Breast epithelium (tissue), 4 donors: ENCODE measurements at regions not wholly inside any gene's neighbourhood (a gene's known extent, or its start where the extent isn't known, plus 50 kb on each side); places are given as distances from the start of the nearest gene placed in this dataset.
"Not testable (repeated sequence)": the region's sequence is repeated elsewhere in the genome, so short reads cannot be mapped to it uniquely, and the experiment has no call there.

Source experiments
- DNase-seq, 2 donors: peaks; one replicate each; pipeline ENCODE4 v3.0.0-alpha.2; 2019; ENCODE audit warnings: low spot score in 2 of 2
- H3K27ac ChIP-seq, 2 donors: fragments of 200-600 bp; sonication (generic) in 1 of 2; one replicate each; pipeline ENCODE4 v1.5.1; 2016 to 2019; ENCODE audit warnings: mild to moderate bottlenecking in 1 of 2
- H3K27me3 ChIP-seq, 2 donors: fragments of 200-600 bp; sonication (generic) in 1 of 2; one replicate each; pipeline versions ENCODE4 v1.5.1 to v1.6.0; 2017 to 2019; ENCODE audit warnings: control low read depth in 1 of 2, mild to moderate bottlenecking in 1 of 2
- H3K36me3 ChIP-seq: fragments of 200-600 bp; one replicate; pipeline ENCODE4 v1.5.1; 2019
- H3K4me1 ChIP-seq, 2 donors: fragments of 200-600 bp; sonication (generic); one replicate each; pipeline ENCODE4 v1.5.1; 2016 to 2019; ENCODE audit warnings: control low read depth in 1 of 2
- H3K4me3 ChIP-seq, 3 donors: fragments of 200-600 bp; sonication (generic); 1 replicate in 2 of 3; 2 replicates in 1 of 3; pipeline ENCODE4 v1.5.1; 2016 to 2019; ENCODE audit warnings: mild to moderate bottlenecking in 3 of 3, moderate library complexity in 2 of 3
- H3K9me3 ChIP-seq, 2 donors: fragments of 200-600 bp; sonication (generic) in 1 of 2; one replicate each; pipeline ENCODE4 v1.5.1; 2016 to 2019; ENCODE audit warnings: control low read depth in 1 of 2
- POLR2A ChIP-seq: fragments of 450-650 bp; IDR thresholded peaks from one replicate; pipeline ENCODE4 v1.6.1; 2016; ENCODE audit warnings: antibody characterized with exemption, mild to moderate bottlenecking, moderate library complexity
- POLR2AphosphoS5 ChIP-seq, 3 donors: sonication (generic); formaldehyde crosslinking; IDR thresholded peaks; one replicate each; pipeline ENCODE4 v1.6.1; 2017; ENCODE audit warnings: antibody characterized with exemption in 3 of 3
- intact Hi-C: fragments of 100-400 bp; cut with DNase I; formaldehyde crosslinking; loops from one replicate; pipeline ENCODE4 v1.15.1; 2023; ENCODE audit warnings: low total_unique reads
- TF ChIP-seq, protein P1 (sequence below), 3 donors: fragments of 450-650 bp; IDR thresholded peaks; one replicate each; pipeline ENCODE4 v1.5.1; 2016 to 2017; ENCODE audit warnings: antibody characterized with exemption in 3 of 3, mild to moderate bottlenecking in 3 of 3, moderate library complexity in 3 of 3

DNA sequence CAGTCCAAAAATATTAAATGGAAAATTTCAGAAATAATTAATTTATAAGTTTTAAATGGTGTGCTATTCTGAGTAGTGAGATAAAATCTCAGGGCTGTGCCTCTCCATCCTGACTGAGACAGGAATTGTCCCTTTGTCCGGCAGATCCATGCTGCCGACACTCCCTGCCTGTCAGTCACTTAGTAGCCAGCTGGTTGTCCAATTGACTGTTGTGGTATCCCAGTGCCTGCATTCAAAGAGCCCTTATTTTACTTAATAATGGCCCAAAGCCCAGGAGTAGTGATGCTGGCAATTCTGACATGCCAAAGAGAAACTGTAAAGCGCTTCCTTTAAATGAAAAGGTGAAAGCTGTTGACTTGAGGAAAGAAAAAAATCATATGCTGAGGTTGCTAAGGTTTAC lies 157.5 kb downstream of the ENC1 start:
- TF ChIP-seq, protein P1, sequence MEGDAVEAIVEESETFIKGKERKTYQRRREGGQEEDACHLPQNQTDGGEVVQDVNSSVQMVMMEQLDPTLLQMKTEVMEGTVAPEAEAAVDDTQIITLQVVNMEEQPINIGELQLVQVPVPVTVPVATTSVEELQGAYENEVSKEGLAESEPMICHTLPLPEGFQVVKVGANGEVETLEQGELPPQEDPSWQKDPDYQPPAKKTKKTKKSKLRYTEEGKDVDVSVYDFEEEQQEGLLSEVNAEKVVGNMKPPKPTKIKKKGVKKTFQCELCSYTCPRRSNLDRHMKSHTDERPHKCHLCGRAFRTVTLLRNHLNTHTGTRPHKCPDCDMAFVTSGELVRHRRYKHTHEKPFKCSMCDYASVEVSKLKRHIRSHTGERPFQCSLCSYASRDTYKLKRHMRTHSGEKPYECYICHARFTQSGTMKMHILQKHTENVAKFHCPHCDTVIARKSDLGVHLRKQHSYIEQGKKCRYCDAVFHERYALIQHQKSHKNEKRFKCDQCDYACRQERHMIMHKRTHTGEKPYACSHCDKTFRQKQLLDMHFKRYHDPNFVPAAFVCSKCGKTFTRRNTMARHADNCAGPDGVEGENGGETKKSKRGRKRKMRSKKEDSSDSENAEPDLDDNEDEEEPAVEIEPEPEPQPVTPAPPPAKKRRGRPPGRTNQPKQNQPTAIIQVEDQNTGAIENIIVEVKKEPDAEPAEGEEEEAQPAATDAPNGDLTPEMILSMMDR (IDR thresholded peaks at IDR 0.05): no peak
- TF ChIP-seq POLR2AphosphoS5 (IDR thresholded peaks at IDR 0.05): no peak
- TF ChIP-seq POLR2A: no peak
- DNase-seq: no peak
- Histone ChIP-seq H3K36me3 (no peaks in the 10 kb centered on the region), H3K4me3 (no peak overlapping the region), H3K27ac (no peak overlapping the region), H3K4me1 (no peaks in the 10 kb centered on the region), H3K27me3 (no peaks in the 10 kb centered on the region), H3K9me3 (no peaks in the 10 kb centered on the region)
- intact Hi-C loops: no loop called here

DNA sequence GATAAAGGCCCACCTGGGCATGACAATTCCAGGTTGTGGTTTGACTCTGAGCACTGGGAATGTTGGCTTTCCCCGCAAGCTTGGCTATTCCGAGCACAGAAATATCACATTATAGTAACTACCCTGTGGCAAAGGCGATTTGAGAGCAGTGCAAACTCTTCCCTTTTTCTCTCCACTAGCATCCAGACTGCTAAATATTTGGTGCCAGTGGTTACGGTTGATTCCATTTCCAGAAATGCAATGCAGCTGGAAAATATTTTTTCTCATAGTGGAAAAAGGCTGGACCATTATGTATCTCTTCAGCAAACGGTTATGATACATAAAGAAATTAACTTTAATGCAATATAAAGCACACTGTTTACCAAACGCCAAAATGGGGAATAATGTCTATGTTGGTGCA lies 158.0 kb downstream of the ENC1 start:
- no peak overlapping the region for H3K27ac ChIP-seq
- no peaks in the 10 kb centered on the region for H3K36me3 ChIP-seq
- no peaks in the 10 kb centered on the region for H3K27me3 ChIP-seq
- no peak overlapping the region for H3K4me3 ChIP-seq
- no peak for TF ChIP-seq POLR2A
- no peak for TF ChIP-seq POLR2AphosphoS5 (IDR thresholded peaks at IDR 0.05)
- TF ChIP-seq, protein P1 (IDR thresholded peaks at IDR 0.05): no peak
- no peaks in the 10 kb centered on the region for H3K9me3 ChIP-seq
- intact Hi-C loops: no loop called here
- DNase-seq: no peak
- no peaks in the 10 kb centered on the region for H3K4me1 ChIP-seq

DNA sequence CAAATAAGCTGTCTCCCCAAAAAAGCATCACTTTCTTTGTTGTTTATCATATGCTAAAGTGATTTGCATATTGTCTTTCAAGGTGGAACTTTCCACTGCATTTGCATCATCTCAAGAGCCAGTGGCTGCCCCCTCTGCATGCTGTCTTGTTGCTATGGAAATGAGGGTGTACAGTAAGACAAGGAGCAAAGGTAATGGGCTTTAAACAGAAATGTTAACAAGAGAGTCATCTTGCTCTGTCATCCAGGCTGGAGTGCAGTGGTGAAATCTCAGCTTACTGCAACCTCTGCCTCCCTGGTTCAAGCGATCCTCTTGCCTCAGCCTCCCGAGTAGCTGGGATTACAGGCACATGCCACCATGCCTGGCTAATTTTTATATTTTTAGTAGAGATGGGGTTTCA lies 159.2 kb downstream of the ENC1 start:
- H3K4me1 ChIP-seq, H3K27ac ChIP-seq, DNase-seq, H3K4me3 ChIP-seq, H3K27me3 ChIP-seq, H3K9me3 ChIP-seq, H3K36me3 ChIP-seq, intact Hi-C loops: not testable (repeated sequence)

DNA sequence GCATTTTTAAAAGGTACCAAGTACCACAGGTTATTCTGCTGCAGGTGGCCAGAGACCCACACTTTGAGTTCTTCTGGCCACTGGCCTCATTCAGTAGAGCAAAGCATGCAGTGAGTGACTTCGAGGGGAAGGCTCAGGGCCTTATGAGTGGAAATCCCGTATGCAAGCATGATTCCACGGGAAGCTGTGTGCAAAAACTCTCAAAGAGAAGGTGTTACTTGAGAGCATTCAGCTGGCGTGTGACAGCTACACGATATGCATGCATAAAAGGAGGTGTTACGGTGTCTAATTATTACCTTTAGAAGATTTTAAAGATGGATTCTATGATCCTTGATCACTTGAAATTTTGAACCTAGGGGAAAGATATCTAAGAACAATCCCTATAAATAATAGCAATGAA lies 160.3 kb downstream of the ENC1 start:
- Histone ChIP-seq H3K4me3 (no peak overlapping the region), H3K36me3 (no peaks in the 10 kb centered on the region), H3K27me3 (no peaks in the 10 kb centered on the region), H3K9me3 (no peaks in the 10 kb centered on the region), H3K4me1 (no peaks in the 10 kb centered on the region), H3K27ac (no peak overlapping the region)
- intact Hi-C loops: no loop called here
- no peak for DNase-seq
- TF ChIP-seq POLR2A (no peak), POLR2AphosphoS5 (IDR thresholded peaks at IDR 0.05) (no peak)
- TF ChIP-seq, protein P1 (IDR thresholded peaks at IDR 0.05): no peak

GRCh38 chr5:74478328-74478727 lies 162.2 kb downstream of the ENC1 start:
- H3K9me3 ChIP-seq: no peaks in the 10 kb centered on the region
- H3K27me3 ChIP-seq: no peaks in the 10 kb centered on the region
- intact Hi-C loops: loop anchor here (2.0 kb wide), 1 partner anchor 30 kb away; no protein-coding TSS in a partner anchor
- H3K4me1 ChIP-seq: no peaks in the 10 kb centered on the region
- H3K36me3 ChIP-seq: no peaks in the 10 kb centered on the region
- no peak overlapping the region for H3K4me3 ChIP-seq
- no peak for DNase-seq
- H3K27ac ChIP-seq: no peak overlapping the region
- TF ChIP-seq POLR2AphosphoS5 (IDR thresholded peaks at IDR 0.05): no peak
- TF ChIP-seq, protein P1 (IDR thresholded peaks at IDR 0.05): no peak
- TF ChIP-seq POLR2A: no peak

- DNase-seq: no peak
- Histone ChIP-seq H3K4me1 (no peaks in the 10 kb centered on the region), H3K27me3 (no peaks in the 10 kb centered on the region), H3K27ac (no peak overlapping the region), H3K4me3 (no peak overlapping the region), H3K36me3 (no peaks in the 10 kb centered on the region), H3K9me3 (no peaks in the 10 kb centered on the region)
- TF ChIP-seq POLR2AphosphoS5 (IDR thresholded peaks at IDR 0.05) (no peak), POLR2A (no peak)
- TF ChIP-seq, protein P1 (IDR thresholded peaks at IDR 0.05): no peak
- intact Hi-C loops: loop anchor here (2.0 kb wide), 1 partner anchor 31 kb away; no protein-coding TSS in a partner anchor
These were observed 162.8 kb downstream of the ENC1 start for GRCh38 chr5:74477761-74478160.
